DND-41 (cell line): ENCODE measurements at regions not wholly inside any gene's neighbourhood (a gene's known extent, or its start where the extent isn't known, plus 50 kb on each side); places are given as distances from the start of the nearest gene placed in this dataset.

Experiments
- ATAC-seq: fragments of 200-7000 bp; cut with Tn5 transposase; 3 replicates; pipeline ENCODE4 v1.9.1; 2021; ENCODE audit warnings: low read depth; ENCODE audit not compliant: insufficient read depth
- DNase-seq: peaks from one replicate; pipeline ENCODE4 v3.0.0-alpha.2; 2020
- H2AFZ ChIP-seq: 2 replicates; pipeline ENCODE4 v1.6.0; 2012; ENCODE audit warnings: low read depth, low read length
- H3K27ac ChIP-seq: 2 replicates; pipeline ENCODE4 v1.5.1; 2012; ENCODE audit warnings: low read length, inconsistent platforms
- H3K27me3 ChIP-seq: fragments of 200-600 bp; sonication (generic); 2 replicates; pipeline ENCODE4 v1.6.0; 2012; ENCODE audit warnings: low read length, mild to moderate bottlenecking, inconsistent platforms; ENCODE audit not compliant: insufficient read depth, poor library complexity
- H3K36me3 ChIP-seq: 2 replicates; pipeline ENCODE4 v1.5.1; 2012; ENCODE audit warnings: low read length, inconsistent platforms; ENCODE audit not compliant: insufficient read depth
- H3K4me1 ChIP-seq: 2 replicates; pipeline ENCODE4 v1.5.1; 2012; ENCODE audit warnings: mild to moderate bottlenecking, low read length; ENCODE audit not compliant: insufficient read depth
- H3K4me2 ChIP-seq: 2 replicates; pipeline ENCODE4 v1.6.0; 2012; ENCODE audit warnings: mild to moderate bottlenecking, moderate library complexity, low read length, inconsistent platforms; ENCODE audit not compliant: insufficient read depth
- H3K4me3 ChIP-seq, 2 experiments: fragments of 200-600 bp in 1 of 2; shearing (Covaris generic) in 1 of 2; 2 replicates each; pipeline ENCODE4 v1.5.1; 2012 to 2016; ENCODE audit warnings: inconsistent platforms in 2 of 2, low read length in 2 of 2, mild to moderate bottlenecking in 2 of 2, low read depth in 1 of 2, moderate library complexity in 1 of 2
- H3K79me2 ChIP-seq: 2 replicates; pipeline ENCODE4 v1.6.0; 2012; ENCODE audit warnings: low read length, inconsistent platforms; ENCODE audit not compliant: insufficient read depth
- H3K9ac ChIP-seq: 2 replicates; pipeline ENCODE4 v1.6.0; 2012; ENCODE audit warnings: low read depth, mild to moderate bottlenecking, inconsistent platforms, low read length, moderate library complexity
- H3K9me3 ChIP-seq: 2 replicates; pipeline ENCODE4 v1.5.1; 2012; ENCODE audit warnings: low read length, moderate library complexity, mild to moderate bottlenecking, inconsistent platforms; ENCODE audit not compliant: insufficient read depth, severe bottlenecking
- H4K20me1 ChIP-seq: 2 replicates; pipeline ENCODE4 v1.6.0; 2012; ENCODE audit warnings: low read length; ENCODE audit not compliant: insufficient read depth
- EZH2 ChIP-seq: IDR thresholded peaks from 3 replicates; pipeline ENCODE4 v1.6.1; 2012; ENCODE audit warnings: borderline replicate concordance, low read depth, mild to moderate bottlenecking, moderate library complexity, low read length, inconsistent platforms; ENCODE audit not compliant: severe bottlenecking
- TF ChIP-seq, protein P1 (sequence below): IDR thresholded peaks from 2 replicates; pipeline ENCODE4 v1.5.1; 2012; ENCODE audit warnings: borderline replicate concordance, low read length, moderate library complexity, mild to moderate bottlenecking; ENCODE audit not compliant: poor library complexity, severe bottlenecking; ENCODE audit errors: extremely low read depth

DNA sequence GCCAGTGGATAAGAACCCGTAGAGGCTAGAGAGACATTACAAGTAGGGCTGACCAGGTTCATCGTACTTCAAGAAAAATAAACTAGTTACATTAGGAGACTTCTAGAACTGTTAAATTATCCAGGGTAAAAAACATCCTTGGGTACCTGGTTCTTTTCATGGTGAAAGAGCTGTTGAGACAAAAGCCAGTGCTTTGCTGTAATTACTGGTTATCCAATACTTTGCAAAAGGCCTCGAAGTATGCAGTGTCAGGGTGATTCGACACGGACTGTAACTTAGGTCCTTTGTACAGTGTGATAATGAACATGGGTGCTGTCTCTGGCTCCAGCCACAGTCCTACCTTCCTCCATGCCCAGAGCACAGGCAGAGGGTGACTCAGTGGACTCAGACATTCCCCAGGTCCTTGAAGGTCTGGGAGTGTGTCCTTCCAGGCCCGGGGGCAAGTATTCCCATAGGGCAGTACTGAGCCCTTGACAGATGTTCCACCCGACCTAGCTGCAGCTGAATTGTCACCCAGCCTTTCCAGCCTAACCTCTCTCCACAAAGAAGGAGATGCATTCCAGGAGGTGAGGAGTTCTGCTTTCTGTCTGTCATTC is 123.6 kb upstream of the TMEM72 start:
- Histone ChIP-seq H3K4me2 (no peak overlapping the region), H3K36me3 (no peaks in the 10 kb centered on the region), H4K20me1 (no peaks in the 10 kb centered on the region), H3K4me1 (no peaks in the 10 kb centered on the region), H3K27ac (no peak overlapping the region), H3K79me2 (no peaks in the 10 kb centered on the region), H3K9me3 (no peaks in the 10 kb centered on the region), H3K4me3 (no peak overlapping the region), H2AFZ (no peak overlapping the region), H3K27me3 (peaks cover 4% of the 10 kb centered on the region), H3K9ac (no peak overlapping the region)
- TF ChIP-seq, protein P1, sequence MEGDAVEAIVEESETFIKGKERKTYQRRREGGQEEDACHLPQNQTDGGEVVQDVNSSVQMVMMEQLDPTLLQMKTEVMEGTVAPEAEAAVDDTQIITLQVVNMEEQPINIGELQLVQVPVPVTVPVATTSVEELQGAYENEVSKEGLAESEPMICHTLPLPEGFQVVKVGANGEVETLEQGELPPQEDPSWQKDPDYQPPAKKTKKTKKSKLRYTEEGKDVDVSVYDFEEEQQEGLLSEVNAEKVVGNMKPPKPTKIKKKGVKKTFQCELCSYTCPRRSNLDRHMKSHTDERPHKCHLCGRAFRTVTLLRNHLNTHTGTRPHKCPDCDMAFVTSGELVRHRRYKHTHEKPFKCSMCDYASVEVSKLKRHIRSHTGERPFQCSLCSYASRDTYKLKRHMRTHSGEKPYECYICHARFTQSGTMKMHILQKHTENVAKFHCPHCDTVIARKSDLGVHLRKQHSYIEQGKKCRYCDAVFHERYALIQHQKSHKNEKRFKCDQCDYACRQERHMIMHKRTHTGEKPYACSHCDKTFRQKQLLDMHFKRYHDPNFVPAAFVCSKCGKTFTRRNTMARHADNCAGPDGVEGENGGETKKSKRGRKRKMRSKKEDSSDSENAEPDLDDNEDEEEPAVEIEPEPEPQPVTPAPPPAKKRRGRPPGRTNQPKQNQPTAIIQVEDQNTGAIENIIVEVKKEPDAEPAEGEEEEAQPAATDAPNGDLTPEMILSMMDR, result no peak
- no peak for TF ChIP-seq EZH2
- ATAC-seq, result no peak
- DNase-seq, result no peak

DNA sequence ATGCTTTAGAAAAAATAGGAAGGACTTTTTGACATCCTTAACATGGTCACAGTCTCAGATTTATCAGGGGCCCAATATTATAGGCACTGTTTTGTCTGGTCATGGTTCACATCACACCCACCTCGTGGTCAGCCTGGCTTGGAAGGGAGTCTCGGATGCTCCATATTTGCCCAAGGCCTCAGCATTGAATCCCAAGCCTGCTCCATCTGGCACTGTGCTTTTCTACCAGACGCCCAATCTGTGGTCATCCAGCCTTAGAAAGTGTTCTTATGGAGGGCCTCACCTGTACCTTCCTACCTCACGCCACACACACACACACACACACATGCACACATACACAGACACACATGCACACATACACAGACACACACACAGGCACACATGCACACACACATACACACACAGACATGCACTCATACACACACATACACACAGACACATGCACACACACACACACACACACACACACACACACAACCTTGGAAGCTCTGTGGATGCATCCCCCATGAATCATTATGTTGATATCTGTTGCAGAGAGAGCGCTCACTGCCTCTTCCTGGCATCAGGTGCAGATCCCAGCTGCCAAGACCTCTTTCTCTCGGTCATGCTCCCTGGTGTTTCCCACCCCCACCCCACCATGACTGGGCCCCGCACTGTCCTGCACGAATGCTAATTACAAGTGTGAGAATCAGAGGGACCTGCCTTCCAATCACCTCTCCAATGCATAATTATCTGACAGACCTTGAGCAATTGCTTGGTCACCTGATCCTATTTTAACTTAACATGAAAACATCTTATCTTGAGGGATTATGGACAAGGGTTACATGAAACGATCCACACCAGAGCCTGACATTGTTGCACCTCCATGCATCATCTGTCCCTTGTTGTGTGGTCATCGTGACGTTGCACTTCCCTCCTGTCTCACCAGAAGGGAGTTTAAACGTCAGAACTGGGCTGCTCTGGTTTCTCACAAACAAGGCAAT is 122.7 kb upstream of the TMEM72 start:
- Histone ChIP-seq H3K36me3 (no peaks in the 10 kb centered on the region), H3K4me3 (no peak overlapping the region), H3K27ac (no peak overlapping the region), H3K79me2 (no peaks in the 10 kb centered on the region), H3K27me3 (peaks cover 4% of the 10 kb centered on the region), H3K4me2 (no peak overlapping the region), H3K9me3 (no peaks in the 10 kb centered on the region), H2AFZ (no peak overlapping the region), H3K4me1 (no peaks in the 10 kb centered on the region), H4K20me1 (no peaks in the 10 kb centered on the region), H3K9ac (no peak overlapping the region)
- no peak for TF ChIP-seq EZH2
- TF ChIP-seq, protein P1, result no peak
- ATAC-seq (no peak), DNase-seq (no peak)

DNA sequence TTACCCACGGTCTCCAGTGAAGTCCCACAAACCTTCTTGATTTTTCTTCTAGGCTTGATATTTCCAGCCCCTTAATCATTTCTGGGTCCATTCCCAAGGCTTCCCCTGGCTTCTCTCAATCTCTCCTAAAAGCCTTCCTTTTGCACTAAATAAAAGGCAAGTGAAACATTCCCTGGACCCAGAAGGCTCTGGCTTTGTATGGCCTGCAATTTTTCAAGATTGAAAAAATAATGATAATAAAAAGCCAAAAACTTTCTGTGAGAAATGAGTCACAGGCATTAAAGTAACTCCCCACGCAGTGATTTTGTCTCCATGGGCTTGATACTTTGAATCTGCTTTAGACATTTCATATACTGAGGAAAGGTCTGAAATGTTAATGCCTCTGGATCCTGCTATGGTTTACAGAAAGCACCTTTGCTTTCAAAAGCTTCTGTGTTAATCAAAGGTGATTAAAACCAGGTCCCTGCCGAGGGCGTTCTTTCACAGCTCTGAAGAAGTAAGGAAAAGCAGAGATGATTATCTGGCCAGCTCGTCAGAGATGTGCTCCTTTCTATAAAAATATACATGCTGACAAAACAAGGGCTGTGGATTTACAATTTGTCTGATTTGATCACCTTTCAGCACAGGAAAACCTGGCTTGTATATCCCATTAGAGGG is 118.9 kb upstream of the TMEM72 start:
- no peak for TF ChIP-seq EZH2
- TF ChIP-seq, protein P1, result no peak
- no peak overlapping the region for H3K9ac ChIP-seq
- no peak for ATAC-seq

More for the DNA sequence above, 118.9 kb upstream of the TMEM72 start:
- Histone ChIP-seq H3K36me3 (no peaks in the 10 kb centered on the region), H3K27me3 (peaks cover 5% of the 10 kb centered on the region), H3K4me2 (no peak overlapping the region), H3K79me2 (no peaks in the 10 kb centered on the region), H3K9me3 (no peaks in the 10 kb centered on the region), H3K4me1 (no peaks in the 10 kb centered on the region), H3K4me3 (no peak overlapping the region), H3K27ac (no peak overlapping the region), H4K20me1 (no peaks in the 10 kb centered on the region), H2AFZ (no peak overlapping the region)
- DNase-seq, result no peak
